Loucy (cell line): ENCODE measurements at regions not wholly inside any gene's neighbourhood (a gene's known extent, or its start where the extent isn't known, plus 50 kb on each side); places are given as distances from the start of the nearest gene placed in this dataset.
A peak's percentile ranks its signal among the peaks of the same experiment; 100 is the strongest.

Experiments
- H2AFZ ChIP-seq: fragments of 200-600 bp; sonication (generic); 2 replicates; pipeline ENCODE4 v1.6.0; 2016; ENCODE audit warnings: antibody characterized with exemption, mild to moderate bottlenecking, low read length, moderate library complexity
- H3F3A ChIP-seq: fragments of 200-600 bp; 2 replicates; pipeline ENCODE4 v1.6.0; 2016; ENCODE audit warnings: antibody characterized with exemption, low read depth, mild to moderate bottlenecking
- H3K27me3 ChIP-seq: fragments of 200-600 bp; sonication (generic); 2 replicates; pipeline ENCODE4 v1.6.1; 2014; ENCODE audit warnings: low read length, mild to moderate bottlenecking; ENCODE audit not compliant: insufficient read depth, poor library complexity, severe bottlenecking
- H3K36me3 ChIP-seq: fragments of 200-600 bp; sonication (generic); 2 replicates; pipeline ENCODE4 v1.6.1; 2016; ENCODE audit warnings: low read length; ENCODE audit not compliant: insufficient read depth
- H3K4me1 ChIP-seq: fragments of 200-600 bp; sonication (generic); 2 replicates; pipeline ENCODE4 v1.5.1; 2014; ENCODE audit warnings: low read length, mild to moderate bottlenecking; ENCODE audit not compliant: insufficient read depth, poor library complexity, severe bottlenecking
- H3K4me2 ChIP-seq: fragments of 200-600 bp; sonication (generic); 2 replicates; pipeline ENCODE4 v1.6.0; 2014; ENCODE audit warnings: antibody characterized with exemption, low read length, low read depth, mild to moderate bottlenecking; ENCODE audit not compliant: poor library complexity, severe bottlenecking
- H3K4me3 ChIP-seq: fragments of 200-600 bp; sonication (generic); 2 replicates; pipeline ENCODE4 v1.5.1; 2014; ENCODE audit warnings: low read length, mild to moderate bottlenecking, mixed read lengths; ENCODE audit not compliant: poor library complexity, severe bottlenecking
- H3K79me2 ChIP-seq: fragments of 200-600 bp; sonication (generic); 2 replicates; pipeline ENCODE4 v1.6.1; 2014; ENCODE audit warnings: low read length; ENCODE audit not compliant: insufficient read depth
- H3K9ac ChIP-seq: fragments of 200-600 bp; sonication (generic); 2 replicates; pipeline ENCODE4 v1.6.0; 2014; ENCODE audit warnings: mild to moderate bottlenecking, low read depth, low read length, moderate library complexity; ENCODE audit not compliant: poor library complexity, severe bottlenecking
- H3K9me2 ChIP-seq: fragments of 200-600 bp; sonication (generic); replicated peaks from 2 replicates; pipeline ENCODE4 v1.6.1; 2016; ENCODE audit warnings: low read depth, low read length, mixed read lengths
- H3K9me3 ChIP-seq: fragments of 200-600 bp; sonication (generic); 2 replicates; pipeline ENCODE4 v1.6.1; 2014; ENCODE audit warnings: mild to moderate bottlenecking, antibody characterized with exemption, low read length, low read depth; ENCODE audit not compliant: insufficient read depth
- H4K20me1 ChIP-seq: fragments of 200-600 bp; sonication (generic); 2 replicates; pipeline ENCODE4 v1.6.0; 2014; ENCODE audit warnings: antibody characterized with exemption, low read length, mild to moderate bottlenecking; ENCODE audit not compliant: insufficient read depth, poor library complexity, severe bottlenecking
- EZH2phosphoT487 ChIP-seq: fragments of 200-600 bp; IDR thresholded peaks from 2 replicates; pipeline ENCODE4 v1.6.1; 2018; ENCODE audit warnings: antibody characterized with exemption, mild to moderate bottlenecking, moderate library complexity, borderline replicate concordance
- TF ChIP-seq, protein P1 (sequence below): fragments of 200-600 bp; sonication (generic); conservative IDR thresholded peaks from 2 replicates; pipeline ENCODE4 v1.5.1; 2014; ENCODE audit warnings: mild to moderate bottlenecking, antibody characterized with exemption, low read length

GRCh38 chr14:26017270-26017669 is 580.6 kb downstream of the NOVA1 start:
- Histone ChIP-seq H3K4me1 (no peaks in the 10 kb centered on the region), H4K20me1 (no peaks in the 10 kb centered on the region), H3K9me2 (no peaks in the 10 kb centered on the region), H3K9me3 (no peaks in the 10 kb centered on the region), H2AFZ (no peak overlapping the region), H3K79me2 (no peaks in the 10 kb centered on the region), H3K27me3 (no peaks in the 10 kb centered on the region), H3K4me3 (no peak overlapping the region), H3K9ac (no peak overlapping the region), H3K4me2 (no peak overlapping the region), H3K36me3 (no peaks in the 10 kb centered on the region), H3F3A (no peaks in the 10 kb centered on the region)
- TF ChIP-seq, protein P1, sequence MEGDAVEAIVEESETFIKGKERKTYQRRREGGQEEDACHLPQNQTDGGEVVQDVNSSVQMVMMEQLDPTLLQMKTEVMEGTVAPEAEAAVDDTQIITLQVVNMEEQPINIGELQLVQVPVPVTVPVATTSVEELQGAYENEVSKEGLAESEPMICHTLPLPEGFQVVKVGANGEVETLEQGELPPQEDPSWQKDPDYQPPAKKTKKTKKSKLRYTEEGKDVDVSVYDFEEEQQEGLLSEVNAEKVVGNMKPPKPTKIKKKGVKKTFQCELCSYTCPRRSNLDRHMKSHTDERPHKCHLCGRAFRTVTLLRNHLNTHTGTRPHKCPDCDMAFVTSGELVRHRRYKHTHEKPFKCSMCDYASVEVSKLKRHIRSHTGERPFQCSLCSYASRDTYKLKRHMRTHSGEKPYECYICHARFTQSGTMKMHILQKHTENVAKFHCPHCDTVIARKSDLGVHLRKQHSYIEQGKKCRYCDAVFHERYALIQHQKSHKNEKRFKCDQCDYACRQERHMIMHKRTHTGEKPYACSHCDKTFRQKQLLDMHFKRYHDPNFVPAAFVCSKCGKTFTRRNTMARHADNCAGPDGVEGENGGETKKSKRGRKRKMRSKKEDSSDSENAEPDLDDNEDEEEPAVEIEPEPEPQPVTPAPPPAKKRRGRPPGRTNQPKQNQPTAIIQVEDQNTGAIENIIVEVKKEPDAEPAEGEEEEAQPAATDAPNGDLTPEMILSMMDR = no peak
- no peak for TF ChIP-seq EZH2phosphoT487

DNA sequence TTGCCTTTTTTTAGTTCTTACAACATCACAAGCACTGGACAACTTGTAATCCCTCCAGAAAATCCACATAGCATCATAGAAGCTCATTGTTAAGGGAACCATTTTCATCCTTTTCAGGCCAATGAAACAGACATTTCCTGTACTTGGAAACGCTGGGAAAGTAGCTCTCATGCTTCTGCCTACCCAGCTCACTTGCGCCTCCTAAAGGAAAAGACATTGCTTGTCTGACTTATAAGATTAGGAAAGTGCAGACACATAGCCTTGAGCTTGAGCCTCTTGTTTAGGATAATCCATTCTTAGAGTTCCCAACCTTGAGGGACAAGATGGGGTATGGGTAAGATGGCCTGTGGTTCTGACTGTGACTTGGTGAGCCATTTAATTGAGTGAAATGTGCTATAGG is 589.5 kb downstream of the NOVA1 start:
- no peak overlapping the region for H2AFZ ChIP-seq
- no peaks in the 10 kb centered on the region for H3K9me2 ChIP-seq
- H3K4me3 ChIP-seq = no peak overlapping the region
- H3K36me3 ChIP-seq = no peaks in the 10 kb centered on the region
- H3K4me1 ChIP-seq = no peaks in the 10 kb centered on the region
- no peaks in the 10 kb centered on the region for H3K9me3 ChIP-seq
- H3K27me3 ChIP-seq = no peaks in the 10 kb centered on the region
- no peaks in the 10 kb centered on the region for H4K20me1 ChIP-seq
- H3K9ac ChIP-seq = no peak overlapping the region
- TF ChIP-seq EZH2phosphoT487 = no peak
- TF ChIP-seq, protein P1 = peak; percentile 51
- no peaks in the 10 kb centered on the region for H3F3A ChIP-seq
- H3K4me2 ChIP-seq = no peak overlapping the region
- H3K79me2 ChIP-seq = no peaks in the 10 kb centered on the region

- Histone ChIP-seq H3K9me3 (no peaks in the 10 kb centered on the region), H2AFZ (no peak overlapping the region), H3K27me3 (no peaks in the 10 kb centered on the region), H3K36me3 (no peaks in the 10 kb centered on the region), H3K4me2 (no peak overlapping the region), H3K4me1 (no peaks in the 10 kb centered on the region), H3F3A (no peaks in the 10 kb centered on the region), H3K9me2 (no peaks in the 10 kb centered on the region), H3K9ac (no peak overlapping the region), H4K20me1 (no peaks in the 10 kb centered on the region), H3K4me3 (no peak overlapping the region), H3K79me2 (no peaks in the 10 kb centered on the region)
- no peak for TF ChIP-seq EZH2phosphoT487
- TF ChIP-seq, protein P1 = no peak
These were observed 593.5 kb downstream of the NOVA1 start for GRCh38 chr14:26004342-26004741.
